Peyer's patch (tissue), 4 donors: ENCODE measurements at regions not wholly inside any gene's neighbourhood (a gene's known extent, or its start where the extent isn't known, plus 50 kb on each side); places are given as distances from the start of the nearest gene placed in this dataset.

Source experiments
- DNase-seq, 3 donors: peaks; one replicate each; pipeline ENCODE4 v3.0.0-alpha.2; 2017 to 2019
- H3K27ac ChIP-seq, 4 donors: fragments of 200-600 bp; sonication (generic); one replicate each; pipeline ENCODE4 v1.5.1; 2016 to 2019
- H3K27me3 ChIP-seq, 2 donors: fragments of 200-600 bp; sonication (generic); one replicate each; pipeline ENCODE4 v1.5.1; 2019
- H3K36me3 ChIP-seq, 3 donors: fragments of 200-600 bp; sonication (generic); one replicate each; pipeline ENCODE4 v1.5.1; 2016 to 2019
- H3K4me1 ChIP-seq, 4 donors: fragments of 200-600 bp; sonication (generic); one replicate each; pipeline ENCODE4 v1.5.1; 2016 to 2019
- H3K4me3 ChIP-seq, 4 donors: fragments of 200-600 bp; sonication (generic); 1 replicate in 3 of 4; 2 replicates in 1 of 4; pipeline ENCODE4 v1.5.1; 2016 to 2019; ENCODE audit warnings: mild to moderate bottlenecking in 1 of 4
- H3K9me3 ChIP-seq, 4 donors: fragments of 200-600 bp; sonication (generic); one replicate each; pipeline ENCODE4 v1.5.1; 2016 to 2019; ENCODE audit warnings: mild to moderate bottlenecking in 1 of 4
- POLR2A ChIP-seq, 2 donors: fragments of 450-650 bp; IDR thresholded peaks; one replicate each; pipeline ENCODE4 v1.5.1; 2017; ENCODE audit warnings: antibody characterized with exemption in 2 of 2, mild to moderate bottlenecking in 2 of 2, moderate library complexity in 2 of 2
- TF ChIP-seq, protein P1 (sequence below), 6 experiments: fragments of 450-650 bp in 4 of 6; fragments of 200-600 bp in 2 of 6; sonication (generic) in 1 of 6; IDR thresholded peaks; one replicate each; pipeline ENCODE4 v1.5.1; 2017 to 2019; ENCODE audit warnings: antibody characterized with exemption in 6 of 6, mild to moderate bottlenecking in 3 of 6, moderate library complexity in 1 of 6

DNA sequence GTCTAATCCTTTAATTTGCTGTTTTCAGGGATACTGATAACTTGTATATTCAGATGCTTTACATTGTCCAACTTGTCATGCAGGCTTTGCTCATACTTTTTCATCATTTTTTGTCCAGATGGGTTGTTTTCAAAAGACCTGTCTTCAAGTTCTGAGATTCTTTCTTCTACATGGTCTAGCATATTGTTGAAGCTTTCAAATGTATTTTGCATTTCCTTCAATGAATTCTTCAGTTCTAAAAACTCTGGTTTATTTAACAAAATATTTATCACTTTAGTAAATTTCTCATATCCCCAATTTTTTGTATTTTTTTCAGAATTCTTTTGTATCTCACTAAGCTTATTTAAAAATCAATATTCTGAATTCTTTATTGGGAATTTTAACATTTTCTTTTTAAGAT, 388.3 kb upstream of the IL12A start:
- Histone ChIP-seq H3K36me3 (no peaks in the 10 kb centered on the region), H3K27ac (no peak overlapping the region)
- no peak for TF ChIP-seq POLR2A (IDR thresholded peaks at IDR 0.05)
- TF ChIP-seq, protein P1, sequence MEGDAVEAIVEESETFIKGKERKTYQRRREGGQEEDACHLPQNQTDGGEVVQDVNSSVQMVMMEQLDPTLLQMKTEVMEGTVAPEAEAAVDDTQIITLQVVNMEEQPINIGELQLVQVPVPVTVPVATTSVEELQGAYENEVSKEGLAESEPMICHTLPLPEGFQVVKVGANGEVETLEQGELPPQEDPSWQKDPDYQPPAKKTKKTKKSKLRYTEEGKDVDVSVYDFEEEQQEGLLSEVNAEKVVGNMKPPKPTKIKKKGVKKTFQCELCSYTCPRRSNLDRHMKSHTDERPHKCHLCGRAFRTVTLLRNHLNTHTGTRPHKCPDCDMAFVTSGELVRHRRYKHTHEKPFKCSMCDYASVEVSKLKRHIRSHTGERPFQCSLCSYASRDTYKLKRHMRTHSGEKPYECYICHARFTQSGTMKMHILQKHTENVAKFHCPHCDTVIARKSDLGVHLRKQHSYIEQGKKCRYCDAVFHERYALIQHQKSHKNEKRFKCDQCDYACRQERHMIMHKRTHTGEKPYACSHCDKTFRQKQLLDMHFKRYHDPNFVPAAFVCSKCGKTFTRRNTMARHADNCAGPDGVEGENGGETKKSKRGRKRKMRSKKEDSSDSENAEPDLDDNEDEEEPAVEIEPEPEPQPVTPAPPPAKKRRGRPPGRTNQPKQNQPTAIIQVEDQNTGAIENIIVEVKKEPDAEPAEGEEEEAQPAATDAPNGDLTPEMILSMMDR (IDR thresholded peaks at IDR 0.05), result no peak

DNA sequence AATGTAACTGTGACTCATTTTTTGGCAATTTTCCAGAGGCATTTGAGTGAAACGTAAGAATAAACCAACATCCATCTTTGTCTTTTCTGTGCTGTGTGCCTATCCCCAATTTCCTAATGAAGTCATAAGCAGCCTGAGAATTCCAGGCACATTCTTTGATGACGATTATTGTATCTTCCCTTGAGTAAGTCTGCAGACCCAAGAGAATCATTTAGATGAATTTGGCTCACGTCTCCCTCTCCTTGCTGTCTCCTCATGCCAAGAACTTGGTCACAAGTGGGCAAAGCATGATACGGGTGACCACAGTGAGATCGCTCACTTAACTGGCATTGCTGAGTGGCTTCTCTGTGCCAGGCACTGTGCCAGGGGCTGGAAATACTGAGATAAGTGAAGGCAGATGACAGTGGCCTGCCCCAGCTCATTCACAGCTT, 384.5 kb upstream of the IL12A start:
- no peaks in the 10 kb centered on the region for H3K36me3 ChIP-seq
- H3K9me3 ChIP-seq, result no peaks in the 10 kb centered on the region
- no peak overlapping the region for H3K4me3 ChIP-seq
- H3K4me1 ChIP-seq, result no peaks in the 10 kb centered on the region
- H3K27ac ChIP-seq, result no peak overlapping the region
- DNase-seq, result no peak
- no peak for TF ChIP-seq POLR2A (IDR thresholded peaks at IDR 0.05)
- TF ChIP-seq, protein P1 (IDR thresholded peaks at IDR 0.05), result no peak
- H3K27me3 ChIP-seq, result no peaks in the 10 kb centered on the region

More for the DNA sequence above, 388.3 kb upstream of the IL12A start:
- no peak for DNase-seq
- no peak overlapping the region for H3K4me3 ChIP-seq
- no peaks in the 10 kb centered on the region for H3K27me3 ChIP-seq
- no peaks in the 10 kb centered on the region for H3K9me3 ChIP-seq
- H3K4me1 ChIP-seq, result no peaks in the 10 kb centered on the region

DNA sequence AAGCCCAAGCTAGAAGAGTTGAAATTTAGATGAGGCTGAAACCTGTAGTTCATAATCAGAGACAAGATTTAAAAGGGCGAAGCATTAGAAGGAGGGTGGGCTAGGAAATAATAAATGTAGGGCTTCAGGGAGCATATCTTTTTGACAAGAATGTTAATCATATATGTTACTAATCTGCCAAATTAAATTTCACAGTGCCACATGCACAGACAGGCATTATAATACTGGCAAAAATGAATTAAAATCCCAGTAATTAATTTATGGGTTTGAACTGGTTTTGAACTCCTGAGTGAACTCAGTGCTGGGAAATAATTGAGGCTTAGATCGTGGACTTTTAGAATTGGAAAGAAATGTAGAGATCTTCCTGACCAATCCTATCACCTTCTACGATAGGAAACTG, 383.5 kb upstream of the IL12A start:
- no peak for TF ChIP-seq POLR2A (IDR thresholded peaks at IDR 0.05)
- TF ChIP-seq, protein P1 (IDR thresholded peaks at IDR 0.05), result no peak
- no peaks in the 10 kb centered on the region for H3K36me3 ChIP-seq
- no peaks in the 10 kb centered on the region for H3K4me1 ChIP-seq
- no peak for DNase-seq
- no peaks in the 10 kb centered on the region for H3K9me3 ChIP-seq
- H3K27ac ChIP-seq, result no peak overlapping the region
- H3K27me3 ChIP-seq, result no peaks in the 10 kb centered on the region
- no peak overlapping the region for H3K4me3 ChIP-seq

DNA sequence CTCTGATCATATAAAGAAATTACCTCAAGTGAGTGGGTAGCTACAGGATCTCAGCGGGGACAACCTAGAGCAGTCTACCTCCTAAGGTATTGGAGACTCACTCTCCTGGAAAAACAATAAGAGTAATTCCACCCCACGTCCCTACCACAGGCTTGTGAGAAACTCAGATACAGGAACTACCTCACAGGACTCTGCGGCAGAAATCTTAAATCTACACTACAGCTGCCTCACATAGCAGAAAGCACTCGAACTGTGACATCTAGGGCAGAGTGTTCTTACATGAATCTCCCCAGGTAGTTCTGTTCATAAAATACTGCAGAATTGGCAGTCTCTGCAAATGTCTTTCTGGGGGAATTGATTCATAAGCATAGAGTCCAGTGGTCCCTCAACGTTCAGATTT, 382.9 kb upstream of the IL12A start:
- Histone ChIP-seq H3K4me3 (no peak overlapping the region), H3K27me3 (no peaks in the 10 kb centered on the region), H3K9me3 (no peaks in the 10 kb centered on the region), H3K27ac (no peak overlapping the region), H3K4me1 (no peaks in the 10 kb centered on the region), H3K36me3 (no peaks in the 10 kb centered on the region)
- no peak for TF ChIP-seq POLR2A (IDR thresholded peaks at IDR 0.05)
- TF ChIP-seq, protein P1 (IDR thresholded peaks at IDR 0.05), result no peak
- DNase-seq, result no peak

DNA sequence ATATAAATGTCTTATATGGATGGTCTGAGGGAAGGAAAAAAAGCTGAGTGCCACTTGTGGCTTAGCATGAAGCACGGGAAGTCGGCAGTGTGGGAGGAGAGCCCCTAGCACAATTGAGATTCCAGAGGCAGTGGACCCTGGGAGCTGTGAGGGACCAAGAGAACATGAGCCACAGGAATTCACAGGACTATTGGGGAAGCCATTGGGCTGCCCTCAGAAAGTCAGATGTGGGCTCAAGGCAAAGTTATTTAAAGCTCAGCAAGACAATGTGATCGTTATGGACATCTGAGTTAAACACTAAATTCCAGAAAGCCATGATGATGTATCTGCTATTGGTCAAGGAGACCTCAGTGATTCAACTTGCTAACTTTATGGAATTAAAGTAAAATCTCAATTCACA, 380.8 kb upstream of the IL12A start:
- TF ChIP-seq POLR2A (IDR thresholded peaks at IDR 0.05), result no peak
- TF ChIP-seq, protein P1 (IDR thresholded peaks at IDR 0.05), result no peak
- no peak for DNase-seq
- H3K27ac ChIP-seq, result no peak overlapping the region
- H3K4me1 ChIP-seq, result no peaks in the 10 kb centered on the region
- no peak overlapping the region for H3K4me3 ChIP-seq
- H3K9me3 ChIP-seq, result no peaks in the 10 kb centered on the region
- no peaks in the 10 kb centered on the region for H3K27me3 ChIP-seq
- no peaks in the 10 kb centered on the region for H3K36me3 ChIP-seq

DNA sequence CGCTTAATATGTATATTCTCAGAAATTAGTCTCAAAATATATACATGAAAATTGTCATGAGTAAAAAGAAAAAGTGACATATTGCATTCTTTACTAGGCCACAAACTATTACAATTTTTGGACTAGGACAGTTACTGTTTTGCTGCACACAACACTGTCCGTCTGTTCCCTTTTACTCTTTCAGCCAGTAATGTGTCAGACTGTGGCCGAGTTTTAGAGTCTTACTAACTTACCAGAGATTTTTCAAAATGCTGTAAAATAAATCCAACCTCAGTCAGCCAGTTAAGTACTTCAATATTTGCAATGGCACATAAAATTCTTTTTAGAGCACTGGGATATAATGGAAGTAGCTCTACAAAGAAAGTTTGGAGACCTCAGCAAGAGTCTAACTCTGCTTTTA, 380.3 kb upstream of the IL12A start:
- Histone ChIP-seq H3K27me3 (no peaks in the 10 kb centered on the region), H3K36me3 (no peaks in the 10 kb centered on the region), H3K9me3 (no peaks in the 10 kb centered on the region), H3K27ac (no peak overlapping the region), H3K4me1 (no peaks in the 10 kb centered on the region), H3K4me3 (no peak overlapping the region)
- TF ChIP-seq, protein P1 (IDR thresholded peaks at IDR 0.05), result no peak
- TF ChIP-seq POLR2A (IDR thresholded peaks at IDR 0.05), result no peak
- no peak for DNase-seq
